Ishikawa (cell line): ENCODE measurements at regions not wholly inside any gene's neighbourhood (a gene's known extent, or its start where the extent isn't known, plus 50 kb on each side); places are given as distances from the start of the nearest gene placed in this dataset.

ENCODE experiments used
- CEBPB ChIP-seq: IDR thresholded peaks from 2 replicates; pipeline ENCODE4 v1.6.1; 2012
- CREB1 ChIP-seq: IDR thresholded peaks from 2 replicates; pipeline ENCODE4 v1.6.1; 2012; ENCODE audit warnings: low read depth
- EGR1 ChIP-seq: IDR thresholded peaks from 2 replicates; pipeline ENCODE4 v1.6.1; 2012
- EP300 ChIP-seq: IDR thresholded peaks from 2 replicates; pipeline ENCODE4 v1.6.1; 2012; ENCODE audit warnings: borderline replicate concordance
- FOXM1 ChIP-seq: IDR thresholded peaks from 2 replicates; pipeline ENCODE4 v1.6.1; 2012; ENCODE audit warnings: low read depth, borderline replicate concordance
- NFIC ChIP-seq: IDR thresholded peaks from 2 replicates; pipeline ENCODE4 v1.6.1; 2012
- RAD21 ChIP-seq: IDR thresholded peaks from 2 replicates; pipeline ENCODE4 v1.6.1; 2012; ENCODE audit warnings: low read depth
- TAF1 ChIP-seq: IDR thresholded peaks from 2 replicates; pipeline ENCODE4 v1.6.1; 2012; ENCODE audit warnings: low read depth, mild to moderate bottlenecking
- TCF12 ChIP-seq: IDR thresholded peaks from 2 replicates; pipeline ENCODE4 v1.6.1; 2012; ENCODE audit warnings: low read depth
- TEAD4 ChIP-seq: IDR thresholded peaks from 2 replicates; pipeline ENCODE4 v1.6.1; 2012
- YY1 ChIP-seq: IDR thresholded peaks from 2 replicates; pipeline ENCODE4 v1.6.1; 2012; ENCODE audit warnings: low read depth
- ZBTB7A ChIP-seq: IDR thresholded peaks from 2 replicates; pipeline ENCODE4 v1.6.1; 2012; ENCODE audit warnings: low read depth
- TF ChIP-seq, protein P1 (sequence below): IDR thresholded peaks from 2 replicates; pipeline ENCODE4 v1.6.1; 2012
- TF ChIP-seq, protein P2 (sequence below): IDR thresholded peaks from 2 replicates; pipeline ENCODE4 v1.6.1; 2012; ENCODE audit warnings: low read depth, mild to moderate bottlenecking
- TF ChIP-seq, protein P3 (sequence below): IDR thresholded peaks from 2 replicates; pipeline ENCODE4 v1.6.1; 2012

DNA sequence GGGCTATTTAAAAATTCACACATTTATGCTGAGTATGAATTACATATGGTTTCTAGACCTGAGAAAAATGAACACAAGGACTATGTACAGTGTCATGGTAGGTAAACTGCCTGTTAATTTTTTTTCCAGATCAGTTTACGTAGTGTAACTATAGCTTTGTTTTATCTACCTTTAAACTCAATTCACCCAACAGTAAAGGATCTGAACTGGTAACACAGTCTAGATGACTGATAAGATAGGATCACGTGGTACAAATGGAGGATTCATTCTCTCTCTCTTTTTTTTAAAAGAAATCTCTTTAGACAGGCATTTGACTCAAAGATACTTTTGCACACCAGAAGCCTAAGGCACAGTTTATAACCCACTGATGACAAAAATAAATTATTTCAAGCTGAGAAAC is 130.8 kb upstream of the ATP2B1 start:
- TF ChIP-seq NFIC (no peak), CREB1 (no peak)

- no peak for TF ChIP-seq CEBPB
- TF ChIP-seq EP300: no peak
- TF ChIP-seq ZBTB7A: no peak
- TF ChIP-seq TCF12: no peak
- TF ChIP-seq, protein P1, sequence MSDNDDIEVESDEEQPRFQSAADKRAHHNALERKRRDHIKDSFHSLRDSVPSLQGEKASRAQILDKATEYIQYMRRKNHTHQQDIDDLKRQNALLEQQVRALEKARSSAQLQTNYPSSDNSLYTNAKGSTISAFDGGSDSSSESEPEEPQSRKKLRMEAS: no peak
- no peak for TF ChIP-seq CREB1
- TF ChIP-seq, protein P2, sequence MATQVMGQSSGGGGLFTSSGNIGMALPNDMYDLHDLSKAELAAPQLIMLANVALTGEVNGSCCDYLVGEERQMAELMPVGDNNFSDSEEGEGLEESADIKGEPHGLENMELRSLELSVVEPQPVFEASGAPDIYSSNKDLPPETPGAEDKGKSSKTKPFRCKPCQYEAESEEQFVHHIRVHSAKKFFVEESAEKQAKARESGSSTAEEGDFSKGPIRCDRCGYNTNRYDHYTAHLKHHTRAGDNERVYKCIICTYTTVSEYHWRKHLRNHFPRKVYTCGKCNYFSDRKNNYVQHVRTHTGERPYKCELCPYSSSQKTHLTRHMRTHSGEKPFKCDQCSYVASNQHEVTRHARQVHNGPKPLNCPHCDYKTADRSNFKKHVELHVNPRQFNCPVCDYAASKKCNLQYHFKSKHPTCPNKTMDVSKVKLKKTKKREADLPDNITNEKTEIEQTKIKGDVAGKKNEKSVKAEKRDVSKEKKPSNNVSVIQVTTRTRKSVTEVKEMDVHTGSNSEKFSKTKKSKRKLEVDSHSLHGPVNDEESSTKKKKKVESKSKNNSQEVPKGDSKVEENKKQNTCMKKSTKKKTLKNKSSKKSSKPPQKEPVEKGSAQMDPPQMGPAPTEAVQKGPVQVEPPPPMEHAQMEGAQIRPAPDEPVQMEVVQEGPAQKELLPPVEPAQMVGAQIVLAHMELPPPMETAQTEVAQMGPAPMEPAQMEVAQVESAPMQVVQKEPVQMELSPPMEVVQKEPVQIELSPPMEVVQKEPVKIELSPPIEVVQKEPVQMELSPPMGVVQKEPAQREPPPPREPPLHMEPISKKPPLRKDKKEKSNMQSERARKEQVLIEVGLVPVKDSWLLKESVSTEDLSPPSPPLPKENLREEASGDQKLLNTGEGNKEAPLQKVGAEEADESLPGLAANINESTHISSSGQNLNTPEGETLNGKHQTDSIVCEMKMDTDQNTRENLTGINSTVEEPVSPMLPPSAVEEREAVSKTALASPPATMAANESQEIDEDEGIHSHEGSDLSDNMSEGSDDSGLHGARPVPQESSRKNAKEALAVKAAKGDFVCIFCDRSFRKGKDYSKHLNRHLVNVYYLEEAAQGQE: no peak
- no peak for TF ChIP-seq YY1
- TF ChIP-seq, protein P3, sequence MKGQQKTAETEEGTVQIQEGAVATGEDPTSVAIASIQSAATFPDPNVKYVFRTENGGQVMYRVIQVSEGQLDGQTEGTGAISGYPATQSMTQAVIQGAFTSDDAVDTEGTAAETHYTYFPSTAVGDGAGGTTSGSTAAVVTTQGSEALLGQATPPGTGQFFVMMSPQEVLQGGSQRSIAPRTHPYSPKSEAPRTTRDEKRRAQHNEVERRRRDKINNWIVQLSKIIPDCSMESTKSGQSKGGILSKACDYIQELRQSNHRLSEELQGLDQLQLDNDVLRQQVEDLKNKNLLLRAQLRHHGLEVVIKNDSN: no peak
- no peak for TF ChIP-seq NFIC
- TF ChIP-seq FOXM1: no peak
- no peak for TF ChIP-seq EGR1
- no peak for TF ChIP-seq TEAD4
- no peak for TF ChIP-seq TAF1
- TF ChIP-seq RAD21: no peak
These were observed 130.2 kb upstream of the ATP2B1 start for GRCh38 chr12:89838833-89839232.

- no peak for TF ChIP-seq ZBTB7A
- TF ChIP-seq FOXM1: no peak
- TF ChIP-seq NFIC: no peak
- no peak for TF ChIP-seq TCF12
- TF ChIP-seq, protein P3: no peak
- TF ChIP-seq TAF1: no peak
- no peak for TF ChIP-seq EGR1
- TF ChIP-seq RAD21: no peak
- TF ChIP-seq, protein P2: no peak
- no peak for TF ChIP-seq TEAD4
- TF ChIP-seq, protein P1: no peak
- TF ChIP-seq YY1: no peak
- TF ChIP-seq CEBPB: no peak
- TF ChIP-seq CREB1: no peak
These were observed 127.4 kb upstream of the ATP2B1 start for GRCh38 chr12:89836026-89836425.

DNA sequence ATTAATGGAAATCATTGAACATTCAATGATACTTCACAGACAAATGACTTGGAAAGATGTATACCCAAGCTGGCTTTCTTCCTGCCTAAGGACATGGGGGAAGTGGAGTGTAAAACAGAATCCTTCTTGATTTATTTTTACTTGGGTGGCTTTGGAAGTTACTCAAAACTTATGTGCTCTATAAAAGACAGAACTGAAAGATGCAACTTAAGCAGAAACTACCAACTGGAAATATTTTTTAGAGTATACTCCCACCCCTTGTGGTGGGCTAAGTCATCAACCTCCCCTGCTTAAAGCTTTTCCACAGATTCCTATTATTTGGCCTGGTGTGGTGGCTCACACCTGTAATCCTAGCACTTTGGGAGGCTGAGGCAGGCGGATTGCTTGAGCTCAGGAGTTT is 126.0 kb upstream of the ATP2B1 start:
- TF ChIP-seq, protein P3: no peak
- TF ChIP-seq EGR1: no peak
- no peak for TF ChIP-seq EP300
- TF ChIP-seq TEAD4: no peak
- TF ChIP-seq FOXM1: no peak
- no peak for TF ChIP-seq NFIC
- TF ChIP-seq RAD21: no peak
- no peak for TF ChIP-seq CEBPB
- TF ChIP-seq, protein P2: no peak
- TF ChIP-seq, protein P1: no peak
- TF ChIP-seq TAF1: no peak
- TF ChIP-seq YY1: no peak
